Cardiac muscle cell (in vitro differentiated cells and primary cell): ENCODE measurements at regions not wholly inside any gene's neighbourhood (a gene's known extent, or its start where the extent isn't known, plus 50 kb on each side); places are given as distances from the start of the nearest gene placed in this dataset.
"Not testable (repeated sequence)": the region's sequence is repeated elsewhere in the genome, so short reads cannot be mapped to it uniquely, and the experiment has no call there.

Experiments used
- DNase-seq, 2 donors: peaks; one replicate each; pipeline versions ENCODE4 v3.0.0 to v3.0.0-alpha.2; 2010 to 2017; ENCODE audit warnings: low read depth in 1 of 2, low spot score in 1 of 2
- H3K27ac ChIP-seq: fragments of 200-600 bp; sonication (generic); 2 replicates; pipeline ENCODE4 v1.5.1; 2016
- H3K27me3 ChIP-seq: fragments of 200-600 bp; sonication (generic); 2 replicates; pipeline ENCODE4 v1.6.0; 2016; ENCODE audit warnings: control low read depth
- H3K36me3 ChIP-seq: fragments of 200-600 bp; sonication (generic); 2 replicates; pipeline ENCODE4 v1.5.1; 2016; ENCODE audit warnings: control low read depth
- H3K4me1 ChIP-seq: fragments of 200-600 bp; sonication (generic); 2 replicates; pipeline ENCODE4 v1.8.1; 2017; ENCODE audit warnings: low read depth, mild to moderate bottlenecking, mixed run types
- H3K4me3 ChIP-seq: fragments of 200-600 bp; sonication (generic); 2 replicates; pipeline ENCODE4 v1.5.1; 2016; ENCODE audit warnings: mild to moderate bottlenecking
- H3K9me3 ChIP-seq: fragments of 200-600 bp; sonication (generic); 2 replicates; pipeline ENCODE4 v1.5.1; 2017; ENCODE audit warnings: low read depth, mild to moderate bottlenecking, control low read depth
- TF ChIP-seq, protein P1 (sequence below): IDR thresholded peaks from 2 replicates; pipeline ENCODE4 v1.5.1; 2012; ENCODE audit warnings: low read depth, mild to moderate bottlenecking, low read length

DNA sequence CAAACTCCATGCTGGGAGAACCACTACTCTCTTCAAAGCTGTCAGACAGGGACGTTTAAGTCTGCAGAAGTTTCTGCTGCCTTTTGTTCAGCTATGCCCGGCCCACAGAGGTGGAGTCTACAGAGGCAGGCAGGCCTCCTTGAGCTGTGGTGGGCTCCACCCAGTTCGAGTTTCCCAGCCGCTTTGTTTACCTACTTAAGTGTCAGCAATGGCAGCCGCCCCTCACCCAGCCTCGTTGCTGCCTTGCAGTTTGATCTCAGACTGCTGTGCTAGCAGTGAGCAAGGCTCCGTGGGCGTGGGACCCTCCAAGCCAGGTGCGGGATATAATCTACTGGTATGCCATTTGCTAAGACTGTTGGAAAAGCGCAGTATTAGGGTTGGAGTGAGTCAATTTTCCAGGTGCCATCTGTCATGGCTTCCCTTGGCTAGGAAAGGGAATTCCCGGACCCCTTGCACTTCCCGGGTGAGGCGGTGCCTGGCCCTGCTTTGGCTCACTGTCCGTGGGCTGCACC, 190.7 kb downstream of the TTC6 start:
- H3K36me3 ChIP-seq, DNase-seq, H3K4me1 ChIP-seq, H3K27me3 ChIP-seq, H3K27ac ChIP-seq, H3K4me3 ChIP-seq, H3K9me3 ChIP-seq: not testable (repeated sequence)

- Histone ChIP-seq H3K27me3 (no peaks in the 10 kb centered on the region), H3K4me3 (no peak overlapping the region), H3K9me3 (no peaks in the 10 kb centered on the region), H3K27ac (no peak overlapping the region), H3K4me1 (no peaks in the 10 kb centered on the region), H3K36me3 (no peaks in the 10 kb centered on the region)
- TF ChIP-seq, protein P1, sequence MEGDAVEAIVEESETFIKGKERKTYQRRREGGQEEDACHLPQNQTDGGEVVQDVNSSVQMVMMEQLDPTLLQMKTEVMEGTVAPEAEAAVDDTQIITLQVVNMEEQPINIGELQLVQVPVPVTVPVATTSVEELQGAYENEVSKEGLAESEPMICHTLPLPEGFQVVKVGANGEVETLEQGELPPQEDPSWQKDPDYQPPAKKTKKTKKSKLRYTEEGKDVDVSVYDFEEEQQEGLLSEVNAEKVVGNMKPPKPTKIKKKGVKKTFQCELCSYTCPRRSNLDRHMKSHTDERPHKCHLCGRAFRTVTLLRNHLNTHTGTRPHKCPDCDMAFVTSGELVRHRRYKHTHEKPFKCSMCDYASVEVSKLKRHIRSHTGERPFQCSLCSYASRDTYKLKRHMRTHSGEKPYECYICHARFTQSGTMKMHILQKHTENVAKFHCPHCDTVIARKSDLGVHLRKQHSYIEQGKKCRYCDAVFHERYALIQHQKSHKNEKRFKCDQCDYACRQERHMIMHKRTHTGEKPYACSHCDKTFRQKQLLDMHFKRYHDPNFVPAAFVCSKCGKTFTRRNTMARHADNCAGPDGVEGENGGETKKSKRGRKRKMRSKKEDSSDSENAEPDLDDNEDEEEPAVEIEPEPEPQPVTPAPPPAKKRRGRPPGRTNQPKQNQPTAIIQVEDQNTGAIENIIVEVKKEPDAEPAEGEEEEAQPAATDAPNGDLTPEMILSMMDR = no peak
- DNase-seq = no peak
These were observed 192.6 kb downstream of the TTC6 start for GRCh38 chr14:37787879-37788494.

GRCh38 chr14:37791384-37792036, 196.1 kb downstream of the TTC6 start:
- no peak overlapping the region for H3K27ac ChIP-seq
- H3K36me3 ChIP-seq = no peaks in the 10 kb centered on the region
- no peak overlapping the region for H3K4me3 ChIP-seq
- no peaks in the 10 kb centered on the region for H3K27me3 ChIP-seq
- H3K9me3 ChIP-seq = no peaks in the 10 kb centered on the region
- DNase-seq = no peak
- H3K4me1 ChIP-seq = no peaks in the 10 kb centered on the region
- TF ChIP-seq, protein P1 = no peak

- Histone ChIP-seq H3K9me3 (no peaks in the 10 kb centered on the region), H3K4me3 (no peak overlapping the region), H3K27me3 (no peaks in the 10 kb centered on the region), H3K4me1 (no peaks in the 10 kb centered on the region), H3K36me3 (no peaks in the 10 kb centered on the region), H3K27ac (no peak overlapping the region)
- no peak for DNase-seq
- TF ChIP-seq, protein P1 = no peak
These were observed 196.7 kb downstream of the TTC6 start for GRCh38 chr14:37792124-37792523.

DNA sequence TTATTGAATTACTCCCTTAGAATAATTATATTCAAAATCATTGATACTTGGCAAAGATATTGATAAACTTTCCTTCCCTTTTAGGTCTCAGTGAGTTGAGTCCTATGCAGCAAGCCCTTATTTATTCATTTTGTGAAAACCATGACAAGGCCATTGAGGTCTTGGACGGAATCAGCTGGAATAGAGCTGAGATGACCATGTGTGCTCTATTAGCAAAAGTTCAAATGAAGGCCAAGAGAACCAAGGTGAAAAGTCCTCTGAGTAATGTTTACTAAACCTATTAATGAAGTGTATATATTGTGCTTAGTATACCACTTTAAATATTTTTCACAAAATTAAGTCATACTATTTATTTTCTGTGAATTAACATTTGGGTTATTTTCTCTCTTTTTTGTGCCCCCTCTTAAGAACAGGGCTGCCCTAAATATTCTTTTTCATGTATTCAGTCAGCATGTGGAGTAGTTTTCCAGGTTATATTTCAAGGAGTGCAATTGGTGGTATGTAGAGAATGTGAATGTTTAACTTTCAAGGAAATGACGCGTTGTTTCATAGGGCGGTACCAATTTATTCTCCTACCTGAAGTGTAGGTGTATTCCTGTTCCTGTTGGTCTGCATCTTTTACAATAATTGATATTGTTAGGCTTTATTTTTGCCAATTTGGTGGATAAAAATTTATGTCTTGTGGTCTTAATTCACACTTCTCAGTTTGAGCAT, 201.4 kb downstream of the TTC6 start:
- no peaks in the 10 kb centered on the region for H3K4me1 ChIP-seq
- no peaks in the 10 kb centered on the region for H3K36me3 ChIP-seq
- no peaks in the 10 kb centered on the region for H3K27me3 ChIP-seq
- no peak overlapping the region for H3K27ac ChIP-seq
- no peak for DNase-seq
- TF ChIP-seq, protein P1 = no peak
- H3K4me3 ChIP-seq = no peak overlapping the region
- no peaks in the 10 kb centered on the region for H3K9me3 ChIP-seq

- Histone ChIP-seq H3K4me3 (no peak overlapping the region), H3K27ac (no peak overlapping the region), H3K27me3 (no peaks in the 10 kb centered on the region), H3K9me3 (no peaks in the 10 kb centered on the region), H3K4me1 (no peaks in the 10 kb centered on the region), H3K36me3 (no peaks in the 10 kb centered on the region)
- TF ChIP-seq, protein P1 = no peak
- DNase-seq = no peak
These were observed 202.2 kb downstream of the TTC6 start for GRCh38 chr14:37797675-37798074.
